ENCODE measurements at regions not wholly inside any gene's neighbourhood (a gene's known extent, or its start where the extent isn't known, plus 50 kb on each side); places are given as distances from the start of the nearest gene placed in this dataset.

GRCh38 chr7:95676691-95677090, 80.4 kb upstream of the PDK4 start:
- intact Hi-C loops (cut with DNase I), result no loop called here
- H3K4me1 ChIP-seq, result no peaks in the 10 kb centered on the region
- no peaks in the 10 kb centered on the region for H3K36me3 ChIP-seq
- no peak for DNase-seq
- H3K27me3 ChIP-seq (ENCODE audit: low read depth), result no peaks in the 10 kb centered on the region
- no peak for TF ChIP-seq CTCF (IDR thresholded peaks at IDR 0.05)
- no peaks in the 10 kb centered on the region for H3K9me3 ChIP-seq
- H3K4me3 ChIP-seq, result no peak overlapping the region
- no peak for ATAC-seq
- H3K27ac ChIP-seq, result no peak overlapping the region

- no peak for TF ChIP-seq CTCF (IDR thresholded peaks at IDR 0.05)
- no peaks in the 10 kb centered on the region for H3K4me1 ChIP-seq
- no peaks in the 10 kb centered on the region for H3K36me3 ChIP-seq
- H3K4me3 ChIP-seq, result no peak overlapping the region
- ATAC-seq, result no peak
- no peak overlapping the region for H3K27ac ChIP-seq
- H3K9me3 ChIP-seq, result no peaks in the 10 kb centered on the region
- H3K27me3 ChIP-seq (ENCODE audit: low read depth), result no peaks in the 10 kb centered on the region
- no peak for DNase-seq
- intact Hi-C loops (cut with DNase I), result no loop called here
Measured at GRCh38 chr7:95675632-95676031, 79.3 kb upstream of the PDK4 start.

- Histone ChIP-seq H3K4me3 (no peak overlapping the region), H3K9me3 (no peaks in the 10 kb centered on the region), H3K27ac (no peak overlapping the region), H3K27me3 (ENCODE audit: low read depth) (no peaks in the 10 kb centered on the region), H3K36me3 (no peaks in the 10 kb centered on the region), H3K4me1 (no peaks in the 10 kb centered on the region)
- intact Hi-C loops (cut with DNase I), result no loop called here
- no peak for DNase-seq
- TF ChIP-seq CTCF (IDR thresholded peaks at IDR 0.05), result no peak
- ATAC-seq, result no peak
Measured at GRCh38 chr7:95675016-95675415, 78.7 kb upstream of the PDK4 start.

- no peaks in the 10 kb centered on the region for H3K27me3 ChIP-seq (ENCODE audit: low read depth)
- H3K4me3 ChIP-seq, result no peak overlapping the region
- no peak for ATAC-seq
- H3K27ac ChIP-seq, result no peak overlapping the region
- no peaks in the 10 kb centered on the region for H3K4me1 ChIP-seq
- DNase-seq, result no peak
- no peaks in the 10 kb centered on the region for H3K36me3 ChIP-seq
- intact Hi-C loops (cut with DNase I), result no loop called here
- TF ChIP-seq CTCF (IDR thresholded peaks at IDR 0.05), result no peak
- H3K9me3 ChIP-seq, result no peaks in the 10 kb centered on the region
Measured at GRCh38 chr7:95674101-95674500, 77.8 kb upstream of the PDK4 start.

- Histone ChIP-seq H3K9me3 (no peaks in the 10 kb centered on the region), H3K4me3 (no peak overlapping the region), H3K27ac (no peak overlapping the region), H3K27me3 (ENCODE audit: low read depth) (no peaks in the 10 kb centered on the region), H3K36me3 (no peaks in the 10 kb centered on the region), H3K4me1 (no peaks in the 10 kb centered on the region)
- no peak for TF ChIP-seq CTCF (IDR thresholded peaks at IDR 0.05)
- ATAC-seq, result no peak
- no peak for DNase-seq
- intact Hi-C loops (cut with DNase I), result no loop called here
Measured at GRCh38 chr7:95672434-95672833, 76.1 kb upstream of the PDK4 start.

- intact Hi-C loops (cut with DNase I), result no loop called here
- H3K36me3 ChIP-seq, result no peaks in the 10 kb centered on the region
- no peaks in the 10 kb centered on the region for H3K4me1 ChIP-seq
- H3K27ac ChIP-seq, result no peak overlapping the region
- H3K9me3 ChIP-seq, result no peaks in the 10 kb centered on the region
- H3K4me3 ChIP-seq, result no peak overlapping the region
- no peak for TF ChIP-seq CTCF (IDR thresholded peaks at IDR 0.05)
- DNase-seq, result no peak
- no peak for ATAC-seq
- H3K27me3 ChIP-seq (ENCODE audit: low read depth), result no peaks in the 10 kb centered on the region
Measured at GRCh38 chr7:95669513-95669912, 73.2 kb upstream of the PDK4 start.
